Stimulated activated effector memory CD8-positive, alpha-beta T cell treated with anti-CD3 and anti-CD28 coated beads, Interleukin-12 subunit alpha, Interleukin-12 subunit beta, amount 100 ng/mL, for 72 hours (primary cell): ENCODE measurements at regions not wholly inside any gene's neighbourhood (a gene's known extent, or its start where the extent isn't known, plus 50 kb on each side); places are given as distances from the start of the nearest gene placed in this dataset.

Source experiments
- ATAC-seq: fragments of 150-1000 bp; cut with Tn5 transposase; 2 replicates; pipeline ENCODE4 v1.10.0; 2021
- DNase-seq, 2 donors: peaks; one replicate each; pipeline ENCODE4 v3.0.0; 2021 to 2022; ENCODE audit warnings: low spot score in 2 of 2
- H3K27ac Mint-ChIP-seq: one replicate; pipeline ENCODE4 v1.8.0; 2022; ENCODE audit warnings: mild to moderate bottlenecking, mixed read lengths
- H3K36me3 Mint-ChIP-seq: one replicate; pipeline ENCODE4 v1.8.0; 2022; ENCODE audit warnings: mild to moderate bottlenecking, mixed read lengths
- H3K4me1 Mint-ChIP-seq: one replicate; pipeline ENCODE4 v1.8.0; 2022; ENCODE audit warnings: mixed read lengths
- H3K4me3 Mint-ChIP-seq: one replicate; pipeline ENCODE4 v1.8.0; 2022; ENCODE audit warnings: mild to moderate bottlenecking, mixed read lengths
- H3K9me3 Mint-ChIP-seq: one replicate; pipeline ENCODE4 v1.8.0; 2022; ENCODE audit warnings: mixed read lengths

DNA sequence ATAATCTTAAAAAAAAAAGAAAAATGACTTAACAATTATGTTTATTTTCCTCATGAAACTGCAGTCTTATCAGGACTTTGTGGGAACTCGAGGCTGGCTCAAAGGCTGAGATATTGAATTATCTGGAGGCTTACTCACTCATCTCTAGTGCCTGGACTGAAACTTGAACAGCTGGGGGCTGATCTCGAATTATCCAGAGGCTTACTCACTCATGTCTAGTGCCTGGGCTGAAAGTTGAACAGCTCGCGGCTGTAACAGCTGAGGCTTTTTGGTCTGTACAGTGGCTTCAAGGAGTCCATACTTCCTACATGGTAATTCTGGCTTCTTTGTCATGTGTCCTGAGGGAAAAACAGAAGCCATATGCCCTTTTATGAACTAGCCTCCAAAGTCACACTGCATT is 371.9 kb downstream of the CETN3 start:
- DNase-seq: no peak
- H3K4me1 Mint-ChIP-seq: no peaks in the 10 kb centered on the region
- ATAC-seq: no peak
- H3K36me3 Mint-ChIP-seq: no peaks in the 10 kb centered on the region
- H3K27ac Mint-ChIP-seq: no peak overlapping the region
- peaks cover 16% of the 10 kb centered on the region for H3K9me3 Mint-ChIP-seq
- no peak overlapping the region for H3K4me3 Mint-ChIP-seq

DNA sequence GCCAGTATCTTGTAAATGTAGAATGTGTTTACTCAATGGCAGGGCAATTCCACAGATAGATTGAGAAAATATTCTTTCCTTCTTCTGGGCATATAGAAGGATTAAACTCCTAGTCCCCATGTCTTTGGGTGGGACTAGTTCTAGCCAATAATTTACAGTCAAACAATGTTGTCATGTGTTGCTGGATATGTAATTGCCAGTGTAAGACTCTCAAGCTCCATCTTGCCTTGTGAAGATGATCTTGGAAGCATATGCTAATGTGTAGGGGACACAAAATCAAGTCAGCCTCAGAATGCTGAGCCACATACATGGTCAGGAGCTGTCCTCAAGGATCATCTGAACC is 386.9 kb downstream of the CETN3 start:
- Mint-ChIP-seq H3K9me3 (peaks cover 15% of the 10 kb centered on the region), H3K36me3 (no peaks in the 10 kb centered on the region), H3K4me3 (no peak overlapping the region), H3K4me1 (no peaks in the 10 kb centered on the region), H3K27ac (no peak overlapping the region)
- DNase-seq: no peak
- no peak for ATAC-seq

DNA sequence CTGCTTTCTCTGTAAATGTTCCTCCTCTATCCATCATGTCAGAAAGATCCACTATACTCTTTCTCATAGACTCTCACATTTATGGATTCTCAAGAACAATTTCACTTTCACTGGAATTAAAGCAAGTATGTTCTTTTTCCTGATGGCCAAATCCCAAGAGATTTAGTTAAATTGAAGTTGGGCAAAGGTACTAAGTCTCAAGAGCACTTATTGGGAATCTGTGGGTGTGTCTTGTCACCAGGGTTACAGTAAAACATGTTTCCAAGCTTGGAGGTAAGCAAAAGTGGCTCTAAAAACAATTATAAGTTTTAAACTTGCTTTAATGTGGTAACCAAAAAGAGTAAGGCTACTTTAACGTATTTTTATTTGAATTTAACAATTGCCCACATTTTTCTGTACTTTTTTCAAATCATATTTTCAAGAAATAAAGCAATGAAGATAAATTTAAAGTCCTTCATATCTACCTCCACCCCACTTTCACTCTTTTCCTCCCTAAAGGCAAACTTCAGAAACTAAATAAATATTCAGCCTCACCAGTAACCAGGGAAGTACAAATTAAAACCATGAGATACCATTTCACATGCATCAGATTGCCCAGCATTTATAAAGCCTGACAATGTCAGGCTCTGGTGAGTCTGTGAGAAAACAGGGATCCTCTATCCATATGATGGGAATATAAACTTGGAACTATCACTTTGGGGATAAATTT is 387.4 kb downstream of the CETN3 start:
- Mint-ChIP-seq H3K36me3 (no peaks in the 10 kb centered on the region), H3K9me3 (peaks cover 14% of the 10 kb centered on the region), H3K27ac (no peak overlapping the region), H3K4me1 (no peaks in the 10 kb centered on the region), H3K4me3 (no peak overlapping the region)
- ATAC-seq (no peak), DNase-seq (no peak)

DNA sequence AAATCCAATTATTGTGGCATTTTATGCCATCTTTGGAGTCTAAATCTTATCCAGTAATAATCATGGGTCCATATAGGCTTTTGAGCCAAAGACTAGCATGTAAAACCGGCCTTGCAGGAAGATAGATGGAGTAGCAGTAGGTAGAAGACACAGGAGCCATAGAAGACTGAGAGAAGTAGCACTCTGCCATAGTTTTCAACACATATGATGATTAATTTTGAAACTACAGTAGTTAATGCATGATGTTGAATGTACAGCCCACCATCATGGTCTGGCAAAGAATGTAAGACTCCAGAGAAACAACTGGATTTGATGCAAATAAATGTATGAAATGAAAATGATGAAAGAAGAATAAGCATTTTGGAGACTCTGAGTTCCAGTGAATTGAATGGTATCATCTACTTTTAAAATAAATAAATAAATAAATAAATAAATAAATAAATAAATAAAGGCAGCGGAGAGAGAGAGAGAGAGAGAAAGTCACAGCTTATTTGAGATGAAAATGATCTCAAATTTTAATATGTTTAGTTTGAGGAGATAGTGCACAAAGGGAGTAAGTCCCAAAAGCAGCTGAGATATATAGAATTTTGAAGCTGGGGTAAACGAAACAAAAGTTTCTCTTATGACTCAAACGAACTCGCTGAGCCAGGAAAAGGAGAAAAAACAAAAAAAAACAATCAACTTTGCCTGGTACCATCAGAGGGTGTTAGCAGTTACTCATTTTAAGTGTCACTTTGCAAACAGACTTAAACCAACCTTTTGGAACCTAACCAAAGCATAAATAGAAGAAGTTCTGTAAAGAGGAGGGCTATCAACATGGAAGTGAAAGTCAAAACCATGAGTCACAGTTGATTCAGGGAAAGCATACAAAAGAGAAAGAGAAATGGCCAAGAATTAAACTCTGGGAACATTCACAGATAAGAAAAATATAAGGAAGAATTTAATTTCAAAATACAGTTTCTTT is 388.7 kb downstream of the CETN3 start:
- DNase-seq (no peak), ATAC-seq (no peak)
- Mint-ChIP-seq H3K36me3 (no peaks in the 10 kb centered on the region), H3K4me1 (no peaks in the 10 kb centered on the region), H3K27ac (no peak overlapping the region), H3K9me3 (peaks cover 16% of the 10 kb centered on the region), H3K4me3 (no peak overlapping the region)

DNA sequence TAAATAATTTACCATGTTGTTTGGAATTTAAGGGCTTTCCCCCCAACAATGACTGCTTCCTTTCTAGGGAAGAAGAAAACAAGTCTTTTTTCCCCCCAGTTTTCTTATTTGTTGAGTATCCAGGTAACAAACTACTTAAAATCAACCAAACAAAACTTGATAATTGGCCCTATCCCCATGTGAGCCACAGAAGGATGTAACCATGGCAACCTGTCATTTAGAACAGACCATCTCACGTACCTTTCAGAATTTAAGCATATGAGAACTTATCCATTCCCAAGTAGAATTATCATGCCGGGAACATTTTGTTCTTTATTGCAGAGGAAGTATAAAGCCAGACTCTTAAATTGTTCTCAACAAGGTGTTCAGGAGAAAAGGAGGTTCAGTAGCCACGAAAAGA is 392.3 kb downstream of the CETN3 start:
- no peak for ATAC-seq
- Mint-ChIP-seq H3K4me1 (no peaks in the 10 kb centered on the region), H3K27ac (no peak overlapping the region), H3K9me3 (peaks cover 27% of the 10 kb centered on the region), H3K4me3 (no peak overlapping the region), H3K36me3 (no peaks in the 10 kb centered on the region)
- no peak for DNase-seq

DNA sequence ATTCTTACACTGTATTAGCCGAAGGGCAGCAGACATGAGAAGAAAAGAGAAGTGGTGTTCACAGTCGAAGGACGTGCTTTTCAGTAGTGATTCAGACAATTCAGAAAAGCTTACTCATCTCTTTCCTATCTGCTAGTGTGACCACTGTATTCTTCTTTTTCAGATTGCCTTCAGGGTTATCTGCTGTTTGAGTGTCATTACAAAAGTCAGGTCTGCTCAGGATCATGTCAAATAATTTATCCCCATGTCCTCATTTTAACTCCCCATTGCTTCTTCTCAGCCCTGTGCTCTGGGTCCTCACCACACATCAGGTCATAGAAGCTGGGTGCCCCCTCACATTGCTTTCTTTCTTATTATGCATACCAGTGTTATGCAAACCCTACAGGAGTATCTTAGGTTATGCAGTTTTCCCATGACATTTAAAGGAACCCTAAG is 394.0 kb downstream of the CETN3 start:
- no peak for ATAC-seq
- no peak for DNase-seq
- no peak overlapping the region for H3K27ac Mint-ChIP-seq
- no peaks in the 10 kb centered on the region for H3K36me3 Mint-ChIP-seq
- no peaks in the 10 kb centered on the region for H3K4me1 Mint-ChIP-seq
- peaks cover 22% of the 10 kb centered on the region for H3K9me3 Mint-ChIP-seq
- H3K4me3 Mint-ChIP-seq: no peak overlapping the region

DNA sequence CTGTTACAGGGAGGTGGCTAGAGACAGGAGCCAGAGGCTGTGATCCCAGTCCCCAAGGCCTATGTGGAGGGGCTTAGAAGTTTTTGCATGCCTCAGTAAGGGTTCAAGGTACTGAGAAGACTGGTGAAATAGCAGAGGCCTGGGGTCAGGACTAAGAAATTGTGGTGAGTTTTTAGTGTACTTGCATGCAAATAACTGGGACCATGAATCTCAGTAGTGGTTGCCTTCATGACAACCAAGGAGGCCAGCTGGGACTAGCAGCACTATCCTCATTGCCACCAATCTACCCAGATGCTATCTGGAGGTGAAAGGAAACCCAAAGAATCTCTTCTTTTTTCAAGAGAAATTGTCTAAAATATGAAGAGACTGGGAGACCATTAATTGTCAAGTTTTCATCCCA is 395.1 kb downstream of the CETN3 start:
- Mint-ChIP-seq H3K9me3 (peaks cover 20% of the 10 kb centered on the region), H3K36me3 (no peaks in the 10 kb centered on the region), H3K4me1 (no peaks in the 10 kb centered on the region), H3K27ac (no peak overlapping the region), H3K4me3 (no peak overlapping the region)
- DNase-seq (no peak), ATAC-seq (no peak)

DNA sequence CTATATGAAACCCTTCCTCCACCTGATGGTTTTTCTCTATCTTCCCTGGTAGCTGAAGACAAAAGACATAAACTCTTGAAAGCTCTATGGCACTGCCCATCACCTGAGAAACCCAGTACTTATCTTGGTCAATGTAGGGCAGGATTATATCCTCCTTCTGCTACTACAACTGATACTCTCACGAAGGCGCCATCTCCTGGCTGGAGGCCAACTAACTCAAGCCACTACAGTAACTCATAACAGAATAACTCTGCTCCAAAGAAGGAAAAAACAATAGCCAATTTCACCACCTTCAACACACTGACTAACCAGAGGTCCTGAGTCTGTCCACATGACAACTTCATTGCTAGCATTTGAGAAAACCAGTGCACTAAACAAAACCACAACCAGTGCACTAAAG is 409.2 kb downstream of the CETN3 start:
- Mint-ChIP-seq H3K36me3 (no peaks in the 10 kb centered on the region), H3K27ac (no peak overlapping the region), H3K4me3 (no peak overlapping the region), H3K9me3 (peaks cover 2% of the 10 kb centered on the region), H3K4me1 (no peaks in the 10 kb centered on the region)
- DNase-seq (no peak), ATAC-seq (no peak)

DNA sequence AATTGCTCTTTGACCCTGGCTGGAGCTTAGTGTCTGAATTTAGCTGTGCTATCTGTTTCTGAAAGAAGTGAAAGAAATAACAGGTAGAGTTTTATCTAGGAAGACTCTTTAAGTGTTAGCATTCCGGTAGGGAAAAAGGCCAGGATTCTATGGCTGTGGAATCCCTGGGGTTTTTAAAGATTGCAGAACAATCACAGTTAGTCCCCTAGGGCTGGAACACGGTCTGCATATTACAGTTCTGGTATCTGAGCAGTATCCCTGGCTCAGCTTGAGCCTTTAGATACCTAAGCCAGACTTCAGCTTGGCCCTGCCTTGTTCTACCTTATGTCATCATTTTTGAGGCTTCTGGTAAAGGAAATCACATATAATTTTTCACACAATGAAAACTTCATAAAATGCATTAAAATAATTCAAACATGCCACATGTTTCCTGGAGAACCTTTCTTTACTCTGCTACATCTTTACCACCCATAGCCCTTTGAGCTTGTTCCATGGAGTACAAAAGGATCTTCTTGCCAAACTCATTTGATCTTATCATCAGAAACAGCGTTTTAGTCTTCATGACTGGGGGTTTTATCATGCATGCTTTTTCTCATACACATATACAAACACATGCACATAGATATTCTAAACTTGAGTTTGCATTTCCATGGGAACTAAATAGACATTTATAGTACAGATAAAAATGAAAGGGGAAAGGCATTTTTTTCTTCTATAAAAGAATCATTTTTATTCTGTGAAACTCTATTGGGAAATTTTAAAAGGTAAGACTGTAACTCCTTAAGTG is 410.8 kb downstream of the CETN3 start:
- Mint-ChIP-seq H3K4me1 (no peaks in the 10 kb centered on the region), H3K4me3 (no peak overlapping the region), H3K9me3 (peaks cover 2% of the 10 kb centered on the region), H3K36me3 (no peaks in the 10 kb centered on the region), H3K27ac (no peak overlapping the region)
- ATAC-seq (no peak), DNase-seq (no peak)

DNA sequence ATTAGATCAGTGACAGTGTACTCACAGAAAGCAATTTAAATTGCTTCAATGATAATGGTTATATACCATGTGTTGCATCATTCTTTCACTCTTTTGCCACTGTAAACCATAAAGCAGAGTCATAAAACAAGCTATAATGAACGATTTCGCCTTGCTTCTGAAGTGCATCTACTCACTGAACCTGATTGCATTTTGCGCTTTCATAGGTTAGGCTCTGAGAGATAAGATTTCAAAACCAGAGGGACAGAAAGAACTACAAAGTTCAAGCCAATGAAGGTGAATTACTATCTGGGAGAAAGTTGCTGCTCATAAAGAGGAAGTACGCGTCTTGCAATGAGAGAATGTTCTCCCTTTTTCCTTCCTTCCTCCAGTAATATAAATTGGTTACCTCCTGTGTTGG is 412.7 kb downstream of the CETN3 start:
- no peak overlapping the region for H3K4me3 Mint-ChIP-seq
- DNase-seq (no peak), ATAC-seq (no peak)
- H3K4me1 Mint-ChIP-seq: no peaks in the 10 kb centered on the region
- no peak overlapping the region for H3K27ac Mint-ChIP-seq
- no peaks in the 10 kb centered on the region for H3K36me3 Mint-ChIP-seq
- no peaks in the 10 kb centered on the region for H3K9me3 Mint-ChIP-seq

DNA sequence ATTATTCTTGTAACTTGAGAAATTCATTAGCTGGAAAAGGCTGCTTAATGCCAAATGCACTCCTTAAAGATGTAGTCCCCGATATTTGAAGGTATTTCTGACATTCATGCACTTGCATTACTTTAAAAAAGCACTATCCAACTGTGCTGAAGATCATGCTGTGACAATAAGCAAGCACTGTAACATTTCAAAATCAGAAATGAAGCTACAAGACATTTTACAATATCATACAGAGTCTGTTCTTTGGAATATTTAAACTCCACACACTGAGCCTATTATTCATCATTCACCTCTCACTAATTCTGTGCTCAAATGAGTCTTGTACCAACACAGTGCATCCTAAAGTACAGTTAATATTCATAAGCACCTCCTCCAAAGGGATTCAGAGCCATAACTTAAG is 413.2 kb downstream of the CETN3 start:
- H3K27ac Mint-ChIP-seq: no peak overlapping the region
- no peak overlapping the region for H3K4me3 Mint-ChIP-seq
- H3K9me3 Mint-ChIP-seq: no peaks in the 10 kb centered on the region
- no peaks in the 10 kb centered on the region for H3K36me3 Mint-ChIP-seq
- no peak for DNase-seq
- no peaks in the 10 kb centered on the region for H3K4me1 Mint-ChIP-seq
- ATAC-seq: no peak

DNA sequence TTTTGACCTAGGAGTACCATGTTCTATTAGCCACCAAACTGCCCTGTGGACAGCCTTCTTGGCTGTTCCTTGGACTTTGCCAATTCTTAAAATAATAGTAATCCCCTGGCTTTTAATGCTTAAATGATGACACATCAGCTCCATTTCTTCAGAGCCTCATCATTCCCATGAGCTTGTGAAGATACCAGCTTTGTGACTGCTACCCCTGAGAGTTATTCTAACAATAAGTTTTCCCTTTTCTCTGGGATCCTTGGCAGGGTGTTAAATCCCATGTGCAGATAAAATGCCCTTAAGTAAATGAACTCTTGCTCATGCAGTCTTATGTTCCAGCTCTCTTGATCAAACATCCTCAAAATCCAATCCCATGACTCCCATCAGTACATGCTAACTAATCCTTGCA is 415.3 kb downstream of the CETN3 start:
- Mint-ChIP-seq H3K9me3 (peaks cover 2% of the 10 kb centered on the region), H3K4me3 (no peak overlapping the region), H3K27ac (no peak overlapping the region), H3K36me3 (no peaks in the 10 kb centered on the region), H3K4me1 (no peaks in the 10 kb centered on the region)
- ATAC-seq: no peak
- no peak for DNase-seq

DNA sequence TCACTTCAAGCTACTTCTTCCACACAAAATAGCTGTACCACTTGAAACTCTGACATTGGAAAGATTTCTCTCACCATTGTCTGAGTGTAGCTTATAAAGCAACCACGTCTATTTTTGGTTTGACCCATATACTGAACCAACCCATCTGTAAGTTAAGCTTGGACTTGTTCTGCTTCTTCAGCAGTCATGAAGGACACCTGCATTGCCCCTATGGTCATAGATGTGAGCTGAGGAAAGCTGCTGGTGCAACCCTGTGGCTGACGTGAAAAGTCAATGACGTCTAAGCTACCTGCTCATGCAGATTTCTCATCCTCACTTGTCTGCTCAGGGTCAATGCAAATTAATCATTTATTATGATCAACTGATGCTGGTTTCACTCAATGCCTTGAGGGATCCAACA is 417.4 kb downstream of the CETN3 start:
- Mint-ChIP-seq H3K4me3 (no peak overlapping the region), H3K9me3 (peaks cover 7% of the 10 kb centered on the region), H3K27ac (no peak overlapping the region), H3K4me1 (no peaks in the 10 kb centered on the region), H3K36me3 (no peaks in the 10 kb centered on the region)
- DNase-seq (no peak), ATAC-seq (no peak)

DNA sequence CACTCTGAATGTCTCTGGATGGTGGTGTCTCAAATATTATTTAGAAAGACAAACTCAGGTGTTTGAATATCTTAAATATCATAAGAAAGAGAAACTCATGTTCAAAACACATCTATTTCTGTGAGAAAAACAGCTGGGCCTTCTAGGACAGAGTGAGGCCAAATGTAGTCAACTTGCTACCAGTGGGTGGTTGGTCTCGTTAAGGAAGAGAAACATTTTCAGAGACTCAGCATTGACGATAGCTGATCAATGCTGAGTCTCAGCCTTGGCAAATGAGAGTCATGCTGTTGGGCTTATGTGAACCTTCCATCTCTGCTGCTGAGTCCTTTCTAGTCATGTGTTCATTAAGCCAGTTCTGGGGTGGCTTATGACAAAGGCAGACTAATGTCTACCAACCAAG is 418.0 kb downstream of the CETN3 start:
- no peak overlapping the region for H3K27ac Mint-ChIP-seq
- H3K4me3 Mint-ChIP-seq: no peak overlapping the region
- ATAC-seq (no peak), DNase-seq (no peak)
- H3K9me3 Mint-ChIP-seq: peaks cover 11% of the 10 kb centered on the region
- no peaks in the 10 kb centered on the region for H3K4me1 Mint-ChIP-seq
- no peaks in the 10 kb centered on the region for H3K36me3 Mint-ChIP-seq

DNA sequence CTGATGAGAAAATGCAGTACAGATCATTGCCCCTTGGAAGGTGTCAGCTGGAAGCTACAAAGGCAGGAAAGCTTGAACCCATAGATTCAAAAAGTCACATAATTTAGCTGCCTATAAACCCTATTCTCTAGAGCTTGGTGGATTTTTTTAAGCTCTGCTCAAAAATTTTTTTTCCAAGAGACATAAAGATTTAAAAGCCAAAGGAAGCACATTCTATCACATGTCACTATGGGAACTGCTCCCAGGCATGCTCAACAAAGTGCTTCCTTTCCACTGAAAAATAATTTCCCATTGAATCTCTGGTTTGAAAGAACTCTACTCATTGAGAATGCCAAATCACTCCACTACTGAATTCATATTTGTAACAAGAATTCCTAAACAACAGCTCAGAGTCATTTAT is 419.8 kb downstream of the CETN3 start:
- H3K4me3 Mint-ChIP-seq: no peak overlapping the region
- H3K36me3 Mint-ChIP-seq: no peaks in the 10 kb centered on the region

More for the DNA sequence above, 419.8 kb downstream of the CETN3 start:
- Mint-ChIP-seq H3K4me1 (no peaks in the 10 kb centered on the region), H3K27ac (no peak overlapping the region), H3K9me3 (peaks cover 11% of the 10 kb centered on the region)
- DNase-seq (no peak), ATAC-seq (no peak)
